Upper lobe of right lung (tissue), 1 donor: ENCODE measurements at regions not wholly inside any gene's neighbourhood (a gene's known extent, or its start where the extent isn't known, plus 50 kb on each side); places are given as distances from the start of the nearest gene placed in this dataset.
"Not testable (repeated sequence)": the region's sequence is repeated elsewhere in the genome, so short reads cannot be mapped to it uniquely, and the experiment has no call there.

Experiments used
- ATAC-seq: fragments of 200-7000 bp; cut with Tn5 transposase; one replicate; pipeline ENCODE4 v1.9.1; 2020; ENCODE audit warnings: mild to moderate bottlenecking, moderate library complexity
- DNase-seq: peaks from one replicate; pipeline ENCODE4 v3.0.0-alpha.2; 2020
- H3K27ac ChIP-seq: fragments of 200-600 bp; one replicate; pipeline ENCODE4 v1.8.0; 2022
- H3K27me3 ChIP-seq: fragments of 200-600 bp; one replicate; pipeline ENCODE4 v1.8.0; 2022; ENCODE audit warnings: mild to moderate bottlenecking
- H3K36me3 ChIP-seq: fragments of 200-600 bp; one replicate; pipeline ENCODE4 v1.8.0; 2022
- H3K4me1 ChIP-seq: fragments of 200-600 bp; one replicate; pipeline ENCODE4 v1.8.0; 2022
- H3K4me3 ChIP-seq: fragments of 200-600 bp; one replicate; pipeline ENCODE4 v1.8.0; 2022; ENCODE audit warnings: mild to moderate bottlenecking
- H3K9me3 ChIP-seq: fragments of 200-600 bp; one replicate; pipeline ENCODE4 v1.8.0; 2022
- intact Hi-C: fragments of 100-400 bp; cut with DNase I; formaldehyde crosslinking; loops from one replicate; pipeline ENCODE4 v1.11.0; 2022
- TF ChIP-seq, protein P1 (sequence below): fragments of 200-600 bp; IDR thresholded peaks from one replicate; pipeline ENCODE4 v1.8.0; 2022; ENCODE audit warnings: antibody characterized with exemption
- donor health status: DM: no; HTN: yes; CAD: no; lungs with severe emphysema.

DNA sequence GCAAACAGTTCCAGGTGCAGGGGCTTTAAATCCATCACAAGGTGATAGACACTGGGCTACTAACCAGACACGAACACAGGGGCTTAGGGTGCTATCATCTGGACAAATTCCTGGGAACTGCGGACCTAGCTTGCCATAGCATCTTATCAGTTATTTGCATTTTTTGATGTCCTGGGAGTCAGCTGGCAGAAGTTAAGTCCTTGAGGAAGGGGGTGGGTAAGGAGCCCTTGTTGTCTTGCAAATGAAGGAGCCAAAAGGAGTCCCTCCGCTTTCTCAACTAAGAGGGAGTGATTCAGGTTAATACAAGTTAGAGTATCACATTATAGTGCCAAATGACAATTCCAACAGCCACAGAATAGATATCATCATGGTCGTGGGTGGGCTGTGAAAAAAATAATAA, 108.9 kb downstream of the NPAP1 start:
- intact Hi-C loops, result no loop called here
- TF ChIP-seq, protein P1, sequence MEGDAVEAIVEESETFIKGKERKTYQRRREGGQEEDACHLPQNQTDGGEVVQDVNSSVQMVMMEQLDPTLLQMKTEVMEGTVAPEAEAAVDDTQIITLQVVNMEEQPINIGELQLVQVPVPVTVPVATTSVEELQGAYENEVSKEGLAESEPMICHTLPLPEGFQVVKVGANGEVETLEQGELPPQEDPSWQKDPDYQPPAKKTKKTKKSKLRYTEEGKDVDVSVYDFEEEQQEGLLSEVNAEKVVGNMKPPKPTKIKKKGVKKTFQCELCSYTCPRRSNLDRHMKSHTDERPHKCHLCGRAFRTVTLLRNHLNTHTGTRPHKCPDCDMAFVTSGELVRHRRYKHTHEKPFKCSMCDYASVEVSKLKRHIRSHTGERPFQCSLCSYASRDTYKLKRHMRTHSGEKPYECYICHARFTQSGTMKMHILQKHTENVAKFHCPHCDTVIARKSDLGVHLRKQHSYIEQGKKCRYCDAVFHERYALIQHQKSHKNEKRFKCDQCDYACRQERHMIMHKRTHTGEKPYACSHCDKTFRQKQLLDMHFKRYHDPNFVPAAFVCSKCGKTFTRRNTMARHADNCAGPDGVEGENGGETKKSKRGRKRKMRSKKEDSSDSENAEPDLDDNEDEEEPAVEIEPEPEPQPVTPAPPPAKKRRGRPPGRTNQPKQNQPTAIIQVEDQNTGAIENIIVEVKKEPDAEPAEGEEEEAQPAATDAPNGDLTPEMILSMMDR, result no peak
- no peaks in the 10 kb centered on the region for H3K27me3 ChIP-seq
- ATAC-seq (no peak), DNase-seq (no peak)
- H3K4me3 ChIP-seq, result no peak overlapping the region
- no peaks in the 10 kb centered on the region for H3K9me3 ChIP-seq
- H3K4me1 ChIP-seq, result no peaks in the 10 kb centered on the region
- H3K36me3 ChIP-seq, result no peaks in the 10 kb centered on the region
- no peak overlapping the region for H3K27ac ChIP-seq

DNA sequence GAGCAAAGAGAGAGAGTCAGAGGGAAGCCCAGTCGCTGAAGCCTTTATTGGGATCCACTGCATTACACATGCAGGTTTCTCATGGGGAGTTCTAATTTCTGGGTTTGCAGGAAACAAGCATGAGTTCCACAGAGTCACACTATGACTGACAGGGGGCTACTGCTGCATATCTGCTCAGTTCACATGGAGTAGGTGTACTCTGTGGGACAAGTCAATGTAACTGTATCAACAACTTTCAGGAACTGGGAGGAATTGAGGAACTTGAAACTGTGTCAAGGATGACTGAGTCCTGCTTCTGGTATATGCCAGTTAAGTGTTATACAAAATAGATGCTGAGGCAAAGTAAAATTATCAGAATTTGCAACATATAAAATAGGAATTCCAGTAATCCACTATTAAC, 110.8 kb downstream of the NPAP1 start:
- H3K27me3 ChIP-seq, result no peaks in the 10 kb centered on the region
- ATAC-seq (no peak), DNase-seq (no peak)
- H3K27ac ChIP-seq, result no peak overlapping the region
- no peaks in the 10 kb centered on the region for H3K36me3 ChIP-seq
- TF ChIP-seq, protein P1, result no peak
- H3K9me3 ChIP-seq, result no peaks in the 10 kb centered on the region
- intact Hi-C loops, result no loop called here
- H3K4me3 ChIP-seq, result no peak overlapping the region
- no peaks in the 10 kb centered on the region for H3K4me1 ChIP-seq

DNA sequence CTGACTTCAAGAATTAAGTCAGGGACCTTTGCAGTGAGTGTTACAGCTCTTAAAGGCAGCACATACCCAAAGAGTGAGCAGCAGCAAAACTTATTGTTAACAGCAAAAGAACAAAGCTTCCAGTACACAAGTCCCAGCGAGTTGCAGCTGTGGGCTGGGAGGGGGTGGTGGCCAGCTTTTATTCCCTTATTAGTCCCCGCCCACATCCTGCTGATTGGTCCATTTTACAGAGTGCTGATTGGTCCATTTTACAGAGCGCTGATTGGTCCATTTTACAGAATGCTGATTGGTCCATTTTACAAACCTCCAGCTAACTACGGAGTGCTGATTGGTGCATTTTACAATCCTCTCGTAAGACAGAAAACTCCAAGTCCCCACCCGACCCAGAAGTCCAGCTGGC, 127.0 kb downstream of the NPAP1 start:
- H3K27ac ChIP-seq, ATAC-seq, H3K9me3 ChIP-seq, H3K36me3 ChIP-seq, H3K4me3 ChIP-seq, H3K27me3 ChIP-seq, H3K4me1 ChIP-seq, DNase-seq, intact Hi-C loops: not testable (repeated sequence)

DNA sequence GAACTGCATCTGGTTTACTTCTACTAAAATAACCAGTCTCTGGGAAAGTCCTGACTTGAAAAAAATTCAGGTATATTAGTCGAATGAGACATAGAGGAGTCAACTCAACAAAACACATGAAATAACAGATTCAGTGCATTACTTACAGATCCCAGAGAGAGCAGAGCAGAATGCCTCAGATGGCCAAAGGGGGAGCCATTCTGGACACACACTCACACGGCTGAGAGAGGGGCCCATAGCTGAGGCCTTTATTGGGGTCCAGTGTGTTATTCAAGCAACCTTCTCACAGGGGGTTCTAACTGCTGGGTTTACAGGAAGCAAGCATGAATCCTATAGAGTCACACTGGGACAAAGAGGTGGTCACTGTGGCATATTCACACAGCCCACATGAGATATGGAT, 135.1 kb upstream of the SNRPN start:
- TF ChIP-seq, protein P1, result no peak
- Histone ChIP-seq H3K27ac (no peak overlapping the region), H3K27me3 (no peaks in the 10 kb centered on the region), H3K4me3 (no peak overlapping the region), H3K9me3 (no peaks in the 10 kb centered on the region), H3K4me1 (no peaks in the 10 kb centered on the region), H3K36me3 (no peaks in the 10 kb centered on the region)
- ATAC-seq, result no peak
- DNase-seq, result no peak
- intact Hi-C loops, result no loop called here

DNA sequence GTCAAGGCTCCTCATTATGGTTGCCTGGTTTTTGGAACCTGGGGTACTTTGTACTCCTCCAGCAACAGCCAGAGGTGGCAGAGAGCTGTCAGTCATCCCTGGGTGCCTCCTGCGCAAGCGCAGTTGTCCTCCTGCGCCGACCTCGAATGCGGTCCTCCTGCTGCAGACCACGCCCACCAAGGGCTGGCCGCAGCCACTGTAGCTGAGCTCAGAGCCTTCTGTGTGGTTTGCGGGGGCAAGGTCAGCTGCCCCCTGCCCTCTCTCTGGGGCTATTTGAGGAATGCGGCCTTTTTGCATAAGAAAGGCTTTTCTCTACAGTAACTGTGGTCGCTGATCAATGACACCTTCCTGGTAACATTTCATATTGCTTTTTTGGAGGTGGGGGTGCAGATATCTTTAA, 131.3 kb upstream of the SNRPN start:
- Histone ChIP-seq H3K27me3 (no peaks in the 10 kb centered on the region), H3K36me3 (no peaks in the 10 kb centered on the region), H3K27ac (no peak overlapping the region), H3K9me3 (no peaks in the 10 kb centered on the region), H3K4me1 (no peaks in the 10 kb centered on the region), H3K4me3 (no peak overlapping the region)
- no peak for DNase-seq
- TF ChIP-seq, protein P1, result no peak
- intact Hi-C loops, result no loop called here
- ATAC-seq, result no peak

DNA sequence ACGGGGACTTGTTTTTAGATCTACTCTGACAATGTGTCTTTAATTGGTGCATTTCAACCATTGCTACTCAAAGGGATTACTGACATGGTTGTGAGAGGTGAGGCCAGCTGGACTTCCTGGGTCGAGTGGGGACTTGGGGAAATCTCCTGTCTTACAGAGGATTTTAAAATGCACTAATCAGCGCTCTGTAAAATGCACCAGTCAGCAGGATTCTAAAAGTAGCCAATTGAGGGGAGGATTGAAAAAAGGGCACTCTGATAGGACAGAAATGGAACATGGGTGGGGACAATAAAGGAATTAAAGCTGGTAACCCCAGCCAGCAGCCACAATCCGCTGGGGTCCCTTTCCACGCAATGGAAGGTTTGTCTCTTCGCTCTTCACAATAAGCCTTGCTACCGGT, 122.5 kb upstream of the SNRPN start:
- Histone ChIP-seq H3K27me3 (no peaks in the 10 kb centered on the region), H3K4me1 (no peaks in the 10 kb centered on the region), H3K36me3 (no peaks in the 10 kb centered on the region), H3K4me3 (no peak overlapping the region), H3K9me3 (no peaks in the 10 kb centered on the region), H3K27ac (no peak overlapping the region)
- TF ChIP-seq, protein P1, result no peak
- ATAC-seq (no peak), DNase-seq (no peak)
- intact Hi-C loops, result no loop called here
